ENCODE measurements at regions not wholly inside any gene's neighbourhood (a gene's known extent, or its start where the extent isn't known, plus 50 kb on each side); places are given as distances from the start of the nearest gene placed in this dataset.

GRCh38 chr13:53237696-53238095 is 209.1 kb downstream of the OLFM4 start:
- Histone ChIP-seq H3K4me3 (ENCODE audit: low read depth in 1 of 2, low read length in 2 of 2) (no peak overlapping the region), H3K4me1 (ENCODE audit: insufficient read depth, low read length) (no peaks in the 10 kb centered on the region), H3K79me2 (ENCODE audit: insufficient read depth, low read length) (no peaks in the 10 kb centered on the region), H2AFZ (ENCODE audit: low read depth, low read length) (no peak overlapping the region), H3K9me3 (ENCODE audit: insufficient read depth, low read length, severe bottlenecking) (no peaks in the 10 kb centered on the region), H3K27me3 (ENCODE audit: insufficient read depth, low read length, poor library complexity) (peaks cover 2% of the 10 kb centered on the region), H3K4me2 (ENCODE audit: insufficient read depth, low read length) (no peak overlapping the region), H4K20me1 (ENCODE audit: insufficient read depth, low read length) (peaks cover 2% of the 10 kb centered on the region; the same call in 1 of the 2 replicates), H3K9ac (ENCODE audit: low read depth, low read length) (no peak overlapping the region), H3K27ac (ENCODE audit: low read length) (no peak overlapping the region), H3K36me3 (ENCODE audit: insufficient read depth, low read length) (no peaks in the 10 kb centered on the region)
- DNase-seq = no peak
- TF ChIP-seq, protein P1, sequence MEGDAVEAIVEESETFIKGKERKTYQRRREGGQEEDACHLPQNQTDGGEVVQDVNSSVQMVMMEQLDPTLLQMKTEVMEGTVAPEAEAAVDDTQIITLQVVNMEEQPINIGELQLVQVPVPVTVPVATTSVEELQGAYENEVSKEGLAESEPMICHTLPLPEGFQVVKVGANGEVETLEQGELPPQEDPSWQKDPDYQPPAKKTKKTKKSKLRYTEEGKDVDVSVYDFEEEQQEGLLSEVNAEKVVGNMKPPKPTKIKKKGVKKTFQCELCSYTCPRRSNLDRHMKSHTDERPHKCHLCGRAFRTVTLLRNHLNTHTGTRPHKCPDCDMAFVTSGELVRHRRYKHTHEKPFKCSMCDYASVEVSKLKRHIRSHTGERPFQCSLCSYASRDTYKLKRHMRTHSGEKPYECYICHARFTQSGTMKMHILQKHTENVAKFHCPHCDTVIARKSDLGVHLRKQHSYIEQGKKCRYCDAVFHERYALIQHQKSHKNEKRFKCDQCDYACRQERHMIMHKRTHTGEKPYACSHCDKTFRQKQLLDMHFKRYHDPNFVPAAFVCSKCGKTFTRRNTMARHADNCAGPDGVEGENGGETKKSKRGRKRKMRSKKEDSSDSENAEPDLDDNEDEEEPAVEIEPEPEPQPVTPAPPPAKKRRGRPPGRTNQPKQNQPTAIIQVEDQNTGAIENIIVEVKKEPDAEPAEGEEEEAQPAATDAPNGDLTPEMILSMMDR (IDR thresholded peaks at IDR 0.05; ENCODE audit: borderline replicate concordance, extremely low read depth, low read length, poor library complexity, severe bottlenecking) = no peak
- no peak for TF ChIP-seq EZH2 (IDR thresholded peaks at IDR 0.05; ENCODE audit: borderline replicate concordance, low read depth, low read length, severe bottlenecking)
- no peak for ATAC-seq (ENCODE audit: insufficient read depth, low read depth)

DNA sequence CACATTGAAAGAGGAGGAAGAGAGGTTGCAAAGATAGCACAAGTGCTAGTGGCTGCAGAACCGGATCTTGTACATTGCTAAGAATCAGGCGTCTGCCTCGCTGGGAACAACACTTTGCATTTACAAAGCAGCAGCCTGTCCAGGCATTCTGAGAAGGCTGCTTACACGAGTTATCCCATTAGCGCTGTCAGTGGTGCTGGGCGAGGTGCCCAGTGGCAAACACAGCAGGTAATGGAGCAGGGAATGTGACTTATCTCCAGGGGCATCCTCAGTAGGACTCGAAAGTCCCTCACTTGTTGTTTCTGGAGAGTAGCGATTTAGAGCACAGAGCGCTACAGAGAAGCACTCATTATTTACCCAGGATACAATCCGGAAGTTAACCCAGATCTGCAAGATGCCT is 209.6 kb downstream of the OLFM4 start:
- peaks cover 2% of the 10 kb centered on the region for H3K27me3 ChIP-seq (ENCODE audit: insufficient read depth, low read length, poor library complexity)
- ATAC-seq (ENCODE audit: insufficient read depth, low read depth) (no peak), DNase-seq (no peak)
- H3K79me2 ChIP-seq (ENCODE audit: insufficient read depth, low read length) = no peaks in the 10 kb centered on the region
- no peak overlapping the region for H3K4me2 ChIP-seq (ENCODE audit: insufficient read depth, low read length)
- no peak for TF ChIP-seq EZH2 (IDR thresholded peaks at IDR 0.05; ENCODE audit: borderline replicate concordance, low read depth, low read length, severe bottlenecking)
- TF ChIP-seq, protein P1 (IDR thresholded peaks at IDR 0.05; ENCODE audit: borderline replicate concordance, extremely low read depth, low read length, poor library complexity, severe bottlenecking) = no peak
- no peaks in the 10 kb centered on the region for H3K9me3 ChIP-seq (ENCODE audit: insufficient read depth, low read length, severe bottlenecking)
- H4K20me1 ChIP-seq (ENCODE audit: insufficient read depth, low read length) = peaks cover 2% of the 10 kb centered on the region; the same call in 1 of the 2 replicates
- H3K27ac ChIP-seq (ENCODE audit: low read length) = no peak overlapping the region
- H3K4me3 ChIP-seq (ENCODE audit: low read depth in 1 of 2, low read length in 2 of 2) = no peak overlapping the region
- H3K9ac ChIP-seq (ENCODE audit: low read depth, low read length) = no peak overlapping the region
- no peaks in the 10 kb centered on the region for H3K36me3 ChIP-seq (ENCODE audit: insufficient read depth, low read length)
- no peaks in the 10 kb centered on the region for H3K4me1 ChIP-seq (ENCODE audit: insufficient read depth, low read length)
- H2AFZ ChIP-seq (ENCODE audit: low read depth, low read length) = no peak overlapping the region

GRCh38 chr13:53240401-53241025 is 211.9 kb downstream of the OLFM4 start:
- Histone ChIP-seq H2AFZ (ENCODE audit: low read depth, low read length) (no peak overlapping the region), H3K4me1 (ENCODE audit: insufficient read depth, low read length) (no peaks in the 10 kb centered on the region), H3K4me2 (ENCODE audit: insufficient read depth, low read length) (no peak overlapping the region), H3K27me3 (ENCODE audit: insufficient read depth, low read length, poor library complexity) (peaks cover 5% of the 10 kb centered on the region), H3K27ac (ENCODE audit: low read length) (no peak overlapping the region), H3K9me3 (ENCODE audit: insufficient read depth, low read length, severe bottlenecking) (no peaks in the 10 kb centered on the region), H3K4me3 (ENCODE audit: low read depth in 1 of 2, low read length in 2 of 2) (no peak overlapping the region), H4K20me1 (ENCODE audit: insufficient read depth, low read length) (peaks cover 2% of the 10 kb centered on the region; the same call in 1 of the 2 replicates), H3K79me2 (ENCODE audit: insufficient read depth, low read length) (no peaks in the 10 kb centered on the region), H3K36me3 (ENCODE audit: insufficient read depth, low read length) (no peaks in the 10 kb centered on the region), H3K9ac (ENCODE audit: low read depth, low read length) (no peak overlapping the region)
- no peak for DNase-seq
- TF ChIP-seq, protein P1 (IDR thresholded peaks at IDR 0.05; ENCODE audit: borderline replicate concordance, extremely low read depth, low read length, poor library complexity, severe bottlenecking) = no peak
- no peak for TF ChIP-seq EZH2 (IDR thresholded peaks at IDR 0.05; ENCODE audit: borderline replicate concordance, low read depth, low read length, severe bottlenecking)
- ATAC-seq (ENCODE audit: insufficient read depth, low read depth) = no peak
